GM12878 (cell line): ENCODE measurements at regions not wholly inside any gene's neighbourhood (a gene's known extent, or its start where the extent isn't known, plus 50 kb on each side); places are given as distances from the start of the nearest gene placed in this dataset.

ENCODE experiments used
- ATAC-seq: fragments of 200-7000 bp; cut with Tn5 transposase; 3 replicates; pipeline ENCODE4 v1.9.1; 2020; ENCODE audit warnings: mild to moderate bottlenecking, moderate library complexity
- BruUV-seq: library from RNA; stranded (reverse); fragments of 400-500 nt; replicated peaks from 2 replicates; lab custom pipeline; 2021; lab: Mats Ljungman, UMichigan
- CTCF ChIA-PET: fragments of 300-600 bp; sonication (Branson Sonifier 250); formaldehyde crosslinking; extraction: SDS; loops from one replicate; lab custom pipeline; 2021; ENCODE audit warnings: inconsistent platforms; lab: Yijun Ruan, JAX
- POLR2A ChIA-PET: fragments of 350-600 bp; formaldehyde crosslinking; extraction: SDS; loops from one replicate; lab custom pipeline; 2021; ENCODE audit warnings: inconsistent platforms; lab: Charles Lee
- RAD21 ChIA-PET: fragments of 300-600 bp; sonication (Branson Sonifier 250); formaldehyde crosslinking; loops from one replicate; lab custom pipeline; 2023; ENCODE audit warnings: antibody characterized with exemption; ENCODE audit not compliant: unreplicated experiment; lab: Charles Lee
- SMC1A ChIA-PET: fragments of 300-600 bp; sonication (Branson Sonifier 250); formaldehyde crosslinking; loops from one replicate; lab custom pipeline; 2023; ENCODE audit not compliant: unreplicated experiment, uncharacterized antibody; lab: Charles Lee
- DNase-seq: peaks from one replicate; pipeline ENCODE4 v3.0.0-alpha.2; 2011; ENCODE audit warnings: low read depth, low spot score
- FAIRE-seq: peaks from 3 replicates; lab custom pipeline; 2011; peaks lifted over from hg19 to GRCh38; lab: Jason Lieb, UNC
- H2AFZ ChIP-seq: 2 replicates; pipeline ENCODE4 v1.6.0; 2011; ENCODE audit warnings: low read depth, low read length, control low read depth; ENCODE audit not compliant: control insufficient read depth
- H3K27ac ChIP-seq: 2 replicates; pipeline ENCODE4 v1.5.1; 2011; ENCODE audit warnings: control low read depth; ENCODE audit not compliant: control insufficient read depth, insufficient read depth
- H3K27me3 ChIP-seq, 2 experiments: replicated peaks in 1 of 2; 2 replicates each; pipeline versions ENCODE4 v1.6.0 to v1.6.1; 2011; ENCODE audit warnings: low read length in 1 of 2; ENCODE audit not compliant: control insufficient read depth in 2 of 2, insufficient read depth in 2 of 2
- H3K36me3 ChIP-seq, 2 experiments: 2 replicates each; pipeline ENCODE4 v1.5.1; 2011; ENCODE audit warnings: low read length in 1 of 2; ENCODE audit not compliant: control insufficient read depth in 2 of 2, insufficient read depth in 2 of 2
- H3K4me1 ChIP-seq: 2 replicates; pipeline ENCODE4 v1.6.1; 2011; ENCODE audit warnings: mild to moderate bottlenecking, low read length, moderate library complexity, mixed read lengths; ENCODE audit not compliant: control insufficient read depth, insufficient read depth
- H3K4me2 ChIP-seq: 2 replicates; pipeline ENCODE4 v1.6.0; 2011; ENCODE audit warnings: control low read depth; ENCODE audit not compliant: control insufficient read depth, insufficient read depth
- H3K4me3 ChIP-seq: fragments of 200-600 bp; sonication (generic); 2 replicates; pipeline ENCODE4 v1.5.1; 2016
- H3K79me2 ChIP-seq: 2 replicates; pipeline ENCODE4 v1.6.0; 2011; ENCODE audit warnings: low read length; ENCODE audit not compliant: control insufficient read depth, insufficient read depth
- H3K9ac ChIP-seq: 2 replicates; pipeline ENCODE4 v1.8.0; 2011; ENCODE audit warnings: low read length, control low read depth, mixed read lengths; ENCODE audit not compliant: control insufficient read depth, insufficient read depth
- H3K9me3 ChIP-seq: replicated peaks from 3 replicates; pipeline ENCODE4 v1.5.1; 2011; ENCODE audit warnings: mild to moderate bottlenecking, low read length; ENCODE audit not compliant: control insufficient read depth, insufficient read depth
- H4K20me1 ChIP-seq: 2 replicates; pipeline ENCODE4 v1.6.0; 2011; ENCODE audit not compliant: control insufficient read depth, insufficient read depth
- BCL11A ChIP-seq: IDR thresholded peaks from 2 replicates; pipeline ENCODE4 v1.6.1; 2011; ENCODE audit warnings: low read depth, low read length
- BHLHE40 ChIP-seq, 2 experiments: fragments of 450-650 bp in 1 of 2; IDR thresholded peaks; 2 replicates each; pipeline ENCODE4 v1.6.1; 2011 to 2017; ENCODE audit warnings: low read depth in 2 of 2, borderline replicate concordance in 1 of 2, improper control_type of control experiment in 1 of 2, low read length in 1 of 2, mild to moderate bottlenecking in 1 of 2
- EGR1 ChIP-seq, 2 experiments: IDR thresholded peaks; 1 replicate in 1 of 2; 2 replicates in 1 of 2; pipeline ENCODE4 v1.6.1; 2011 to 2012; ENCODE audit warnings: low read depth in 2 of 2, low read length in 2 of 2, borderline replicate concordance in 1 of 2, mild to moderate bottlenecking in 1 of 2, moderate library complexity in 1 of 2
- HDAC2 ChIP-seq: fragments of 200-600 bp; sonication (generic); IDR thresholded peaks from 2 replicates; pipeline ENCODE4 v1.6.1; 2017
- LARP7 ChIP-seq: fragments of 450-650 bp; IDR thresholded peaks from 2 replicates; pipeline ENCODE4 v1.6.1; 2017; ENCODE audit warnings: mild to moderate bottlenecking
- NFYA ChIP-seq: IDR thresholded peaks from 2 replicates; pipeline ENCODE4 v1.6.1; 2011; ENCODE audit warnings: low read depth, mild to moderate bottlenecking, low read length, improper control_type of control experiment, borderline replicate concordance
- NFYB ChIP-seq: IDR thresholded peaks from 2 replicates; pipeline ENCODE4 v1.6.1; 2011; ENCODE audit warnings: low read depth, mild to moderate bottlenecking, low read length, improper control_type of control experiment, moderate library complexity; ENCODE audit not compliant: insufficient read depth
- POLR2AphosphoS5 ChIP-seq: IDR thresholded peaks from 2 replicates; pipeline ENCODE4 v1.6.1; 2011; ENCODE audit warnings: mild to moderate bottlenecking, low read length, inconsistent platforms
- PRDM15 ChIP-seq: fragments of 450-650 bp; formaldehyde crosslinking; IDR thresholded peaks from 2 replicates; pipeline ENCODE4 v1.4.0; 2020; ENCODE audit warnings: mild to moderate bottlenecking, moderate library complexity
- SRF ChIP-seq, 2 experiments: IDR thresholded peaks; 2 replicates each; pipeline ENCODE4 v1.6.1; 2011; ENCODE audit warnings: low read depth in 2 of 2, low read length in 2 of 2, mild to moderate bottlenecking in 1 of 2, moderate library complexity in 1 of 2
- ZNF274 ChIP-seq: IDR thresholded peaks from one replicate; pipeline ENCODE4 v1.8.0; 2011; ENCODE audit not compliant: insufficient read length, insufficient read depth
- WGBS: methylation state at CpG from one replicate; pipeline ENCODE4 v1.1.6; 2016; ENCODE audit warnings: low lambda C conversion rate; ENCODE audit not compliant: insufficient replicate concordance, insufficient coverage; ENCODE audit errors: missing lambda C conversion rate; 5-methylcytosine and 5-hydroxymethylcytosine counted together
- in situ Hi-C: fragments of 300-500 bp; cut with MboI; formaldehyde crosslinking; loops from 9 replicates; pipeline ENCODE4 v1.14.3; 2018; ENCODE audit warnings: mixed read lengths
- intact Hi-C: fragments of 100-400 bp; cut with micrococcal nuclease; formaldehyde crosslinking; loops from one replicate; pipeline ENCODE4 v1.14.2; 2022; ENCODE audit not compliant: unreplicated experiment

DNA sequence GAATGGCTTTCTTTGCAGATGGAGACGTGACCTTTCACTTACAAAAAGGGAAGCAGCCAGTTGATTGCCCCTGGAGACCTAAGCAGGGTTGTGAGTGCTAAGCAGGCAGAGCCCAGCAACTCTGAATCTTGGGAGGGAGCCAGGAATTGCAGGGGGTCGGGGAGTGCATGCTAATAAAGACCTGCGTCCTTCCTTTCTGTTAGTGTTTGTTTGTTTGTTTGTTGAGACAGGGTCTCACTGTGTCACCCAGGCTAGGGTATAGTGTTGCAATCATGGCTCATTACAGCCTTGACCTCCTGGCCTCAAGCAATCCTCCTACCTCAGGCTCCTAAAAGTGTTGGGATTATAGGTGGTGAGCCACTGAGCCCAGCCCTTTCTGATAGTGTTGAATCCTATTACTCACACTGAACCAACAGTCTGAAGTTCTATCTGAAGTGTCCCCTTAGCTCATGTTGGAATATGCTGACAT is 137.4 kb downstream of the CEP135 start:
- Histone ChIP-seq H3K4me3 (no peak overlapping the region), H3K4me2 (no peak overlapping the region), H3K27me3 (no peaks in the 10 kb centered on the region), H3K36me3 (no peaks in the 10 kb centered on the region), H3K27ac (no peak overlapping the region), H3K9ac (no peak overlapping the region), H3K9me3 (no peaks in the 10 kb centered on the region), H3K79me2 (no peaks in the 10 kb centered on the region)
- no TSS peak for BruUV-seq
- ChIA-PET SMC1A (no interaction called here), CTCF (no interaction called here), RAD21 (no interaction called here)
- WGBS, result 21% methylated on average over 3 of the region's 3 CpGs
- FAIRE-seq, result no peak
- in situ Hi-C loops, result no loop called here
- no peak for DNase-seq
- TF ChIP-seq BHLHE40 (IDR thresholded peaks at IDR 0.05; ENCODE audit: borderline replicate concordance in 1 of 2, low read depth in 2 of 2, low read length in 1 of 2), result no peak
- TF ChIP-seq NFYA, result no peak
- no peak for TF ChIP-seq BCL11A
- no peak for TF ChIP-seq ZNF274
- TF ChIP-seq NFYB, result no peak
- no peak for TF ChIP-seq EGR1 (IDR thresholded peaks at IDR 0.05; ENCODE audit: borderline replicate concordance in 1 of 2, low read depth in 2 of 2, low read length in 2 of 2)
- TF ChIP-seq SRF (IDR thresholded peaks at IDR 0.05; ENCODE audit: low read depth in 2 of 2, low read length in 2 of 2), result no peak
- TF ChIP-seq PRDM15 (CRISPR knock-in tag), result no peak
- no peak for TF ChIP-seq LARP7
- no peak for TF ChIP-seq POLR2AphosphoS5
- TF ChIP-seq HDAC2, result no peak
- TF ChIP-seq, all 136 proteins: peak for 0
- intact Hi-C loops, result no loop called here
- POLR2A ChIA-PET, result no interaction called here
- Histone ChIP-seq H4K20me1 (no peaks in the 10 kb centered on the region), H2AFZ (no peak overlapping the region), H3K4me1 (no peaks in the 10 kb centered on the region)
- no peak for ATAC-seq
